ENCODE measurements at regions not wholly inside any gene's neighbourhood (a gene's known extent, or its start where the extent isn't known, plus 50 kb on each side); places are given as distances from the start of the nearest gene placed in this dataset.

DNA sequence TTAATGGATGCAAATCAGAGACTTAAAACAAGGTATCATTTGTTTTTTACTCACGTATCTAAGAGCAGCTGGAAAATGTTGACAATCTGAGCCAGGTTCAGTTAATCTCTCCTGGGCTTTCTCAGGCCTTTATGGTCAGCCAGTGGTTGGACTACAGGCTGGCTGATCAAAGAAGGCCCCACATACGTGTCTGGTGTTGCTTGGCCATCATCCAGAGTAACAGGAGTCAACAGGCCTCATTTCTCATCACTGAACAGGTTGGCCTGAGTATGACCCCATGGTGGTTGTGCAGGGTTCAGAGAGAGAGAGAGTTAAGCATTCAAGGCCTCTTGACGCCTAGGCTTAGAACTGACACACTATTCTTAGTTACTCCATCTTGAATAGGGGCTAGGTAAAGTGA lies 97.0 kb upstream of the VLDLR start:
- Histone ChIP-seq H3K4me3 (ENCODE audit: severe bottlenecking) (no peak overlapping the region), H3K27ac (ENCODE audit: poor library complexity, severe bottlenecking) (no peak overlapping the region), H3K27me3 (ENCODE audit: insufficient read depth, poor library complexity, severe bottlenecking) (no peaks in the 10 kb centered on the region), H3K36me3 (ENCODE audit: low read depth) (no peaks in the 10 kb centered on the region), H3K4me1 (ENCODE audit: insufficient read depth, poor library complexity, severe bottlenecking) (no peaks in the 10 kb centered on the region), H3K9me3 (ENCODE audit: severe bottlenecking) (no peaks in the 10 kb centered on the region)
- TF ChIP-seq, protein P1, sequence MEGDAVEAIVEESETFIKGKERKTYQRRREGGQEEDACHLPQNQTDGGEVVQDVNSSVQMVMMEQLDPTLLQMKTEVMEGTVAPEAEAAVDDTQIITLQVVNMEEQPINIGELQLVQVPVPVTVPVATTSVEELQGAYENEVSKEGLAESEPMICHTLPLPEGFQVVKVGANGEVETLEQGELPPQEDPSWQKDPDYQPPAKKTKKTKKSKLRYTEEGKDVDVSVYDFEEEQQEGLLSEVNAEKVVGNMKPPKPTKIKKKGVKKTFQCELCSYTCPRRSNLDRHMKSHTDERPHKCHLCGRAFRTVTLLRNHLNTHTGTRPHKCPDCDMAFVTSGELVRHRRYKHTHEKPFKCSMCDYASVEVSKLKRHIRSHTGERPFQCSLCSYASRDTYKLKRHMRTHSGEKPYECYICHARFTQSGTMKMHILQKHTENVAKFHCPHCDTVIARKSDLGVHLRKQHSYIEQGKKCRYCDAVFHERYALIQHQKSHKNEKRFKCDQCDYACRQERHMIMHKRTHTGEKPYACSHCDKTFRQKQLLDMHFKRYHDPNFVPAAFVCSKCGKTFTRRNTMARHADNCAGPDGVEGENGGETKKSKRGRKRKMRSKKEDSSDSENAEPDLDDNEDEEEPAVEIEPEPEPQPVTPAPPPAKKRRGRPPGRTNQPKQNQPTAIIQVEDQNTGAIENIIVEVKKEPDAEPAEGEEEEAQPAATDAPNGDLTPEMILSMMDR (IDR thresholded peaks at IDR 0.05; ENCODE audit: poor library complexity, severe bottlenecking) = no peak
- DNase-seq (ENCODE audit: low spot score) (no peak), ATAC-seq (ENCODE audit: low read depth) (no peak)

DNA sequence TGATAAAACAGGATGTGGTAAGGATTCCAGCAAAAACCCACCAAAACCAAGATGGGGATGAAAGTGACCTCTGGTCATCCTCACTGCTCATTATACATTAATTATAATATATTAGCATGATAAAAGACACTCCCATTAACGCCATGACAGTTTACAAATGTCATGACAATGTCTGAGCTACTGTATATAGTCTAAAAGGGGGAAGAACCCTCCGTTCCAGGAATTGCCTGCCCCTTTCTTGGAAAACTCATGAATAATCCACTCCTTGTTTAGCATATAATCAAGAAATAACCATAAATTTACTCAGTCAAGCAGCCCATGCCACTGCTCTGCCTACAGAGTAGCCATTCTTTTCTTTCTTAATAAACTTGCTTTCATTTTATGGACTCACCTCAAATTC lies 96.4 kb upstream of the VLDLR start:
- ATAC-seq (ENCODE audit: low read depth) = no peak
- Histone ChIP-seq H3K9me3 (ENCODE audit: severe bottlenecking) (no peaks in the 10 kb centered on the region), H3K36me3 (ENCODE audit: low read depth) (no peaks in the 10 kb centered on the region), H3K27ac (ENCODE audit: poor library complexity, severe bottlenecking) (no peak overlapping the region), H3K4me1 (ENCODE audit: insufficient read depth, poor library complexity, severe bottlenecking) (no peaks in the 10 kb centered on the region), H3K4me3 (ENCODE audit: severe bottlenecking) (no peak overlapping the region), H3K27me3 (ENCODE audit: insufficient read depth, poor library complexity, severe bottlenecking) (no peaks in the 10 kb centered on the region)
- DNase-seq (ENCODE audit: low spot score) = no peak
- TF ChIP-seq, protein P1 (IDR thresholded peaks at IDR 0.05; ENCODE audit: poor library complexity, severe bottlenecking) = no peak

- Histone ChIP-seq H3K9me3 (ENCODE audit: severe bottlenecking) (no peaks in the 10 kb centered on the region), H3K4me1 (ENCODE audit: insufficient read depth, poor library complexity, severe bottlenecking) (no peaks in the 10 kb centered on the region), H3K4me3 (ENCODE audit: severe bottlenecking) (no peak overlapping the region), H3K36me3 (ENCODE audit: low read depth) (no peaks in the 10 kb centered on the region), H3K27ac (ENCODE audit: poor library complexity, severe bottlenecking) (no peak overlapping the region), H3K27me3 (ENCODE audit: insufficient read depth, poor library complexity, severe bottlenecking) (no peaks in the 10 kb centered on the region)
- ATAC-seq (ENCODE audit: low read depth) (no peak), DNase-seq (ENCODE audit: low spot score) (no peak)
- TF ChIP-seq, protein P1 (IDR thresholded peaks at IDR 0.05; ENCODE audit: poor library complexity, severe bottlenecking) = no peak
Measured at GRCh38 chr9:2526071-2526828, 95.3 kb upstream of the VLDLR start.

- Histone ChIP-seq H3K36me3 (ENCODE audit: low read depth) (no peaks in the 10 kb centered on the region), H3K9me3 (ENCODE audit: severe bottlenecking) (no peaks in the 10 kb centered on the region), H3K27me3 (ENCODE audit: insufficient read depth, poor library complexity, severe bottlenecking) (no peaks in the 10 kb centered on the region), H3K27ac (ENCODE audit: poor library complexity, severe bottlenecking) (no peak overlapping the region), H3K4me1 (ENCODE audit: insufficient read depth, poor library complexity, severe bottlenecking) (no peaks in the 10 kb centered on the region), H3K4me3 (ENCODE audit: severe bottlenecking) (no peak overlapping the region)
- TF ChIP-seq, protein P1 (IDR thresholded peaks at IDR 0.05; ENCODE audit: poor library complexity, severe bottlenecking) = no peak
- DNase-seq (ENCODE audit: low spot score) (no peak), ATAC-seq (ENCODE audit: low read depth) (no peak)
Measured at GRCh38 chr9:2531481-2531880, 90.1 kb upstream of the VLDLR start.

- TF ChIP-seq, protein P1 (IDR thresholded peaks at IDR 0.05; ENCODE audit: poor library complexity, severe bottlenecking) = no peak
- no peak for DNase-seq (ENCODE audit: low spot score)
Measured at GRCh38 chr9:2536511-2536910, 85.1 kb upstream of the VLDLR start.

More at GRCh38 chr9:2536511-2536910, 85.1 kb upstream of the VLDLR start:
- Histone ChIP-seq H3K4me3 (ENCODE audit: severe bottlenecking) (no peak overlapping the region), H3K36me3 (ENCODE audit: low read depth) (no peaks in the 10 kb centered on the region), H3K27ac (ENCODE audit: poor library complexity, severe bottlenecking) (no peak overlapping the region), H3K9me3 (ENCODE audit: severe bottlenecking) (no peaks in the 10 kb centered on the region), H3K4me1 (ENCODE audit: insufficient read depth, poor library complexity, severe bottlenecking) (no peaks in the 10 kb centered on the region), H3K27me3 (ENCODE audit: insufficient read depth, poor library complexity, severe bottlenecking) (no peaks in the 10 kb centered on the region)
- ATAC-seq (ENCODE audit: low read depth) = no peak

Data from RWPE2 (cell line).